GM20000 (cell line): ENCODE measurements at regions not wholly inside any gene's neighbourhood (a gene's known extent, or its start where the extent isn't known, plus 50 kb on each side); places are given as distances from the start of the nearest gene placed in this dataset.

ENCODE experiments used
- DNase-seq: peaks from one replicate; pipeline ENCODE4 v3.0.0; 2012; ENCODE audit warnings: low spot score
- TF ChIP-seq, protein P1 (sequence below): IDR thresholded peaks from 2 replicates; pipeline ENCODE4 v1.5.1; 2012; ENCODE audit warnings: mild to moderate bottlenecking, control low read depth; ENCODE audit errors: extremely low read depth, missing control alignments

DNA sequence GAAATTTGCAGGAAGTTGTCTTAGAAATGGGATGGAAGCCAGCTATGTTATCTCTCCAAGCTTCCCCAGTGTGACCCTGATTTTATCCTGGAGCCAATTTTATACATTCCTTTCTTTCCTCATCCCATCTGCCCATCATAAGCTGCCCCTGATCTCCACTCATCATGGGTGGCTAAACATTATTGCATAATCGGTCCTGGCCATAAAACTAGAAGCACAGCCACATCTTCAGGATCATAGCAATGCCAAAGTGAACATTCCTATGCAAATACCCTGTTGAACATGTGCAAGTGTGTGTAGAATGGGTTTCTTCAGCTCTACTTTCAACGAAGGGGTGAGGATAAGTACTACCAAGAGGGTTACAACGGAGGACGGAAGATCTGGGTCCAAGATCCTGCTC, 50.6 kb upstream of the COG2 start:
- TF ChIP-seq, protein P1, sequence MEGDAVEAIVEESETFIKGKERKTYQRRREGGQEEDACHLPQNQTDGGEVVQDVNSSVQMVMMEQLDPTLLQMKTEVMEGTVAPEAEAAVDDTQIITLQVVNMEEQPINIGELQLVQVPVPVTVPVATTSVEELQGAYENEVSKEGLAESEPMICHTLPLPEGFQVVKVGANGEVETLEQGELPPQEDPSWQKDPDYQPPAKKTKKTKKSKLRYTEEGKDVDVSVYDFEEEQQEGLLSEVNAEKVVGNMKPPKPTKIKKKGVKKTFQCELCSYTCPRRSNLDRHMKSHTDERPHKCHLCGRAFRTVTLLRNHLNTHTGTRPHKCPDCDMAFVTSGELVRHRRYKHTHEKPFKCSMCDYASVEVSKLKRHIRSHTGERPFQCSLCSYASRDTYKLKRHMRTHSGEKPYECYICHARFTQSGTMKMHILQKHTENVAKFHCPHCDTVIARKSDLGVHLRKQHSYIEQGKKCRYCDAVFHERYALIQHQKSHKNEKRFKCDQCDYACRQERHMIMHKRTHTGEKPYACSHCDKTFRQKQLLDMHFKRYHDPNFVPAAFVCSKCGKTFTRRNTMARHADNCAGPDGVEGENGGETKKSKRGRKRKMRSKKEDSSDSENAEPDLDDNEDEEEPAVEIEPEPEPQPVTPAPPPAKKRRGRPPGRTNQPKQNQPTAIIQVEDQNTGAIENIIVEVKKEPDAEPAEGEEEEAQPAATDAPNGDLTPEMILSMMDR, result no peak

DNA sequence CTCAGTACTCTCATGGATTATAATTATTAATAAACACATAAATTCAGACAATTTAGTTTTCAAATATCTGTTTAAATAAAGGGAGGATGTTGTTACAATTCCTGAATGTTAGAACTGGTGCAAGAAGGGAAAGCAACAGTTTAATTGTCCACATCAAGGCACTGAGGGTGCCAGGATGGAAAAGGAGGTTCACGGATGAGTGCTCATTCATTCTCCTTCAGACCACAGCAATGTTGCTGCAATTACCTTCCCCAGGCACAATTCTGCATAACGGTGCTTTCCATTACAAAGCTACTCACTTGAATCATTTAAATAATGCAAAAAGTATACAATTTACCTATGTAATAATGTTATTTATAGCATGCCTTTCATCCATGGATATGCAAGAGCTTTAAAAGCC, 52.3 kb upstream of the COG2 start:
- TF ChIP-seq, protein P1, result no peak
- DNase-seq, result no peak

More for the DNA sequence above, 50.6 kb upstream of the COG2 start:
- DNase-seq, result no peak

DNA sequence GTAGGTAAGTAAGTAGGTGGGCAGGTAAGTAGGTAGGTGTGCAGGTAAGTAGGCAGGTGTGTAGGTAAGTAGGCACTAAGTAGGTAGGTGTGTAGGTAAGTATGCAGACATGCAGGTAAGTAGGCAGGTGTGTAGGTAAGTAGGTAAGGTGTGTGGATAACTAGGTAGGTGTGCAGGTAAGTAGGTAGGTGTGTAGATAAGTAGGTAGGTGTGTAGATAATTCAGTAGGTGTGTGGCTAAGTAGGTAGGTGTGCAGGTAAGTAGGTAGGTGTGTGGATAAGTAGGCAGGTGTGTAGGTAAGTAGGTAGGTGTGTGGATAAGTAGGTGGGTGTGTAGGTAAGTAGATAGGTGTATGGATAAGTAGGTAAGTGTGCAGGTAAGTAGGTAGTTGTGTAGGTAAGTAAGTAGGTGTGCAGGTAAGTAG, 53.9 kb upstream of the COG2 start:
- TF ChIP-seq, protein P1, result no peak
- no peak for DNase-seq

DNA sequence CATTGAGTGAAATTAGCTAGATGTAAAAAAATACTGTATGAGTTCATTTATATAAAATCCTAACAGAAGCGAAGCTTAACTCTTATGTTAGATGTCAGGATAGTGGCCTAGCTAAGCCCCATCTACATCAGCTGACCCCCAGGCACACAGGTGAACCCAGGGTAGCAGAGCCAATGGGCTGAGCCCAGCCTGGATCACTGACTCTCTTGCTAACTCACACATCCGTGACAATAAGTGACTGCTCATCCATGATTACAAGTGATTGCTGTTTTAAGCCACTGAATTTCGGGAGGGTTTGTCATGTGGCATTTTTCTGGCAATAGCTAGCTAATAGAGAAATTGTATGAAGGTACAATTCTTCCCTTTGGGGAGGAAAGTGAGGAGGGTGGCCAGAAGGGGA, 55.2 kb upstream of the COG2 start:
- DNase-seq, result no peak
- TF ChIP-seq, protein P1, result no peak

DNA sequence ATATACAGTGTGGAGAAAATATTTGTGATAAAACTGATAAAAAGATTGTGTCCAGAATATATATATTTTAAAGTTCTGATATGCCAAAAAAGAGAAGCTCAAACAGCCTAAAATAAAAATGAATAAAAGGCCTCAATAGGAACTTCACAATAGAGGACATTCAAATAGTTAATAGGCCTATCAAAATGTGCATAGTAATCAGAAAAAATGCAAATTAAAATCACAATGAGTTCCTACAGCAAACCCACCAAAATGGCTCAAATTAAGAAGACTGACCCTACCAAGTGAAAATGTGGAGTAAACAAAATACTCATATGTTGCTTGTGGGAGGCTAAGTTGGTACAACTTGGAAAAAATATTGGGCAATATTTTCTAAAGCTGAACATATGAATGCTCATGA, 57.6 kb upstream of the COG2 start:
- no peak for DNase-seq
- TF ChIP-seq, protein P1, result no peak

DNA sequence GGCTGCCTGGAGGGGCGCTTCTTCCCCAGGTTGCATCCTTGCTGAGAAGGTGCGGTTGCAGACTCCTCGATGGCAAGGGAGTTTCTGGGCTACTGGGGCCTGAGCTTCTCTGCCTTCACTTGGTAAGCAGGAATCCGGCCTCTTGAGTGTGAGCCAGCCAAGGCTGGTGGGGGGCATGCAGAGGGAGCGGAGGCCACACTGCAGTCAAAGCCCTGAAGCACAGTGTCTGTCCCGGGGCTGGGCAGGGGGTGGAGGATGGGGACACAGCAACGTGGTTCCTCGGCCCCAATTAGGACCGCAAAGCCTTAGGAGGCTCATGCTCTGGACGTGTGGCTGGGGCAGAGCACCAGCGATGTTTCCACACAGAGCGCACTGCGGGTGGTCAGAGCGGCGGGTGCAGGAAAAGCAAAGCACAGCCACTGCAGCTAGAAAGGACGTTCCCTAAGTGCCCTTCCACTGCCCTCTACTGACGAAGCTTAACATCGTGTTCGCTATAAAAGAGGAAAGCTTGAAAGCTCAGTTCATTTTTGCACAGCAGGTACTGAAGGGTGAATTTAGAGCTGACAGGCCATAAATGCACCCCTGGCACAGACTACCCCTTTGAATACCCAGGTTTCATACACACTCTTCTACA, 60.7 kb upstream of the COG2 start:
- DNase-seq, result no peak
- TF ChIP-seq, protein P1, result no peak

DNA sequence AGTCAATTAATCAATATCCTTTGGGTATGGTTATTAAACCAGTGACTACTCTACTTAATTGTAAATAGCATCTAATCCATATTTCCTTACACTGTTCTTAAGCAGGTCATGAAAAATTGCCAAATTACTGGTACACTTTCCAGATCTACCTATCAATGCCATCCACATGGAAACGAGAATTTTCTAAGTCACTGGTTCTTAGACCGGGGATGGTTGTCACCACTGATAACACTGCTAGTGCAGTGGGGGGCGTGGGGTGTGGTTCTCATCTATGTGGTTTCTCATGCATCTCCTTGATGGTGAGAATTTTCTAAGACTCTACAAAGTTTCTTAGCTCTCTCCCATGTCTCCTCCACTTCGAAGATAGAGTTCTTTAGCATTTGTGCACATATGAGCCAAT, 63.7 kb upstream of the COG2 start:
- DNase-seq, result no peak
- TF ChIP-seq, protein P1, result no peak
